ENCODE measurements at regions not wholly inside any gene's neighbourhood (a gene's known extent, or its start where the extent isn't known, plus 50 kb on each side); places are given as distances from the start of the nearest gene placed in this dataset.

GRCh38 chr4:58510652-58511051 is 1400.5 kb upstream of the IGFBP7 start:
- Histone ChIP-seq H3K36me3 (ENCODE audit: insufficient read depth in 1 of 2, low read depth in 1 of 2) (no peaks in the 10 kb centered on the region), H3K9me3 (no peaks in the 10 kb centered on the region), H3K4me1 (no peaks in the 10 kb centered on the region), H3K27ac (no peak overlapping the region), H3K4me3 (no peak overlapping the region), H3K27me3 (ENCODE audit: insufficient read depth in 3 of 3, low read length in 2 of 3) (no peaks in the 10 kb centered on the region)
- TF ChIP-seq, protein P1, sequence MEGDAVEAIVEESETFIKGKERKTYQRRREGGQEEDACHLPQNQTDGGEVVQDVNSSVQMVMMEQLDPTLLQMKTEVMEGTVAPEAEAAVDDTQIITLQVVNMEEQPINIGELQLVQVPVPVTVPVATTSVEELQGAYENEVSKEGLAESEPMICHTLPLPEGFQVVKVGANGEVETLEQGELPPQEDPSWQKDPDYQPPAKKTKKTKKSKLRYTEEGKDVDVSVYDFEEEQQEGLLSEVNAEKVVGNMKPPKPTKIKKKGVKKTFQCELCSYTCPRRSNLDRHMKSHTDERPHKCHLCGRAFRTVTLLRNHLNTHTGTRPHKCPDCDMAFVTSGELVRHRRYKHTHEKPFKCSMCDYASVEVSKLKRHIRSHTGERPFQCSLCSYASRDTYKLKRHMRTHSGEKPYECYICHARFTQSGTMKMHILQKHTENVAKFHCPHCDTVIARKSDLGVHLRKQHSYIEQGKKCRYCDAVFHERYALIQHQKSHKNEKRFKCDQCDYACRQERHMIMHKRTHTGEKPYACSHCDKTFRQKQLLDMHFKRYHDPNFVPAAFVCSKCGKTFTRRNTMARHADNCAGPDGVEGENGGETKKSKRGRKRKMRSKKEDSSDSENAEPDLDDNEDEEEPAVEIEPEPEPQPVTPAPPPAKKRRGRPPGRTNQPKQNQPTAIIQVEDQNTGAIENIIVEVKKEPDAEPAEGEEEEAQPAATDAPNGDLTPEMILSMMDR (IDR thresholded peaks at IDR 0.05) = no peak
- intact Hi-C loops (cut with DNase I) = no loop called here
- 87 to 88% (median 88%) methylated on average over 2 of the region's 2 CpGs for WGBS, 3 donors
- DNase-seq (no peak), ATAC-seq (no peak)

GRCh38 chr4:58507079-58507478 is 1396.9 kb upstream of the IGFBP7 start:
- intact Hi-C loops (cut with DNase I) = no loop called here
- DNase-seq = no peak

GRCh38 chr4:58502839-58503238 is 1392.7 kb upstream of the IGFBP7 start:
- H3K4me1 ChIP-seq = no peaks in the 10 kb centered on the region
- H3K4me3 ChIP-seq = no peak overlapping the region
- H3K27me3 ChIP-seq (ENCODE audit: insufficient read depth in 3 of 3, low read length in 2 of 3) = no peaks in the 10 kb centered on the region
- TF ChIP-seq, protein P1 (IDR thresholded peaks at IDR 0.05) = no peak
- H3K36me3 ChIP-seq (ENCODE audit: insufficient read depth in 1 of 2, low read depth in 1 of 2) = no peaks in the 10 kb centered on the region
- intact Hi-C loops (cut with DNase I) = no loop called here
- ATAC-seq (no peak), DNase-seq (no peak)
- 75 to 81% (median 78%) methylated on average over 2 of the region's 2 CpGs for WGBS, 3 donors
- H3K9me3 ChIP-seq = peaks cover 4% of the 10 kb centered on the region
- no peak overlapping the region for H3K27ac ChIP-seq

More at GRCh38 chr4:58507079-58507478, 1396.9 kb upstream of the IGFBP7 start:
- ATAC-seq = no peak
- 76 to 93% (median 87%) methylated on average over 4 of the region's 4 CpGs for WGBS, 3 donors
- no peaks in the 10 kb centered on the region for H3K4me1 ChIP-seq
- no peak overlapping the region for H3K4me3 ChIP-seq
- H3K27me3 ChIP-seq (ENCODE audit: insufficient read depth in 3 of 3, low read length in 2 of 3) = no peaks in the 10 kb centered on the region
- H3K9me3 ChIP-seq = peaks cover 4% of the 10 kb centered on the region
- no peak overlapping the region for H3K27ac ChIP-seq
- TF ChIP-seq, protein P1 (IDR thresholded peaks at IDR 0.05) = no peak
- no peaks in the 10 kb centered on the region for H3K36me3 ChIP-seq (ENCODE audit: insufficient read depth in 1 of 2, low read depth in 1 of 2)

GRCh38 chr4:58499182-58499581 is 1389.0 kb upstream of the IGFBP7 start:
- Histone ChIP-seq H3K36me3 (ENCODE audit: insufficient read depth in 1 of 2, low read depth in 1 of 2) (no peaks in the 10 kb centered on the region), H3K4me1 (no peaks in the 10 kb centered on the region), H3K4me3 (no peak overlapping the region), H3K27ac (no peak overlapping the region), H3K9me3 (peaks cover 2% of the 10 kb centered on the region), H3K27me3 (ENCODE audit: insufficient read depth in 3 of 3, low read length in 2 of 3) (no peaks in the 10 kb centered on the region)
- intact Hi-C loops (cut with DNase I) = no loop called here
- DNase-seq (no peak), ATAC-seq (no peak)
- TF ChIP-seq, protein P1 (IDR thresholded peaks at IDR 0.05) = no peak

DNA sequence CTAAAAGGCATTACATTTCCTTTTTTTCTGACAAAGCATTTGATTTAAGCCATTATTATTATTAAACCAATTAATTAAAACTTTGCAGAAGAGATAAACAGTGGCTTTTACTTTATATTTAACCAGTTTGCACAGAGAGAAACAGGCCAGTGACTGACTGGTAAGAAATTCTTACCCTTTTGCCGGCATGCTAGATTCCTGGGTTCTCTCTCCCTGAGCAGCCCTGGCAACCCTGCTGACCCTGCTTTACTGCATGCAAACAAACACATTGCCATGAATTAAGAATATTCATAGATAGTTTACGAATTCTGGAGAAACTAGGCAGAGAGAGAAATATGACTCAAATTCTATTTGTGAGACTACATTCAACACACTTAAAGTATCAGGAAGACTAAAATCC is 1381.4 kb upstream of the IGFBP7 start:
- ATAC-seq (no peak), DNase-seq (no peak)
- TF ChIP-seq, protein P1 (IDR thresholded peaks at IDR 0.05) = no peak
- Histone ChIP-seq H3K9me3 (no peaks in the 10 kb centered on the region), H3K4me3 (no peak overlapping the region), H3K36me3 (ENCODE audit: insufficient read depth in 1 of 2, low read depth in 1 of 2) (no peaks in the 10 kb centered on the region), H3K27ac (no peak overlapping the region), H3K4me1 (no peaks in the 10 kb centered on the region), H3K27me3 (ENCODE audit: insufficient read depth in 3 of 3, low read length in 2 of 3) (no peaks in the 10 kb centered on the region)
- intact Hi-C loops (cut with DNase I) = no loop called here
- 82 to 92% (median 83%) methylated on average over 2 of the region's 2 CpGs for WGBS, 3 donors

All from psoas muscle (tissue), 7 donors.